Activated CD4-positive, alpha-beta T cell treated with anti-CD3 and anti-CD28 coated beads for 36 hours (primary cell): ENCODE measurements at regions not wholly inside any gene's neighbourhood (a gene's known extent, or its start where the extent isn't known, plus 50 kb on each side); places are given as distances from the start of the nearest gene placed in this dataset.
"Not testable (repeated sequence)": the region's sequence is repeated elsewhere in the genome, so short reads cannot be mapped to it uniquely, and the experiment has no call there.

Source experiments
- ATAC-seq: fragments of 200-7000 bp; cut with Tn5 transposase; one replicate; pipeline ENCODE4 v1.10.0; 2021; ENCODE audit warnings: mild to moderate bottlenecking, moderate library complexity
- CTCF ChIA-PET: fragments of 350-600 bp; sonication (Branson Sonifier 250); formaldehyde crosslinking; loops from one replicate; lab custom pipeline; 2021; ENCODE audit warnings: antibody characterized with exemption; lab: Charles Lee
- POLR2A ChIA-PET: fragments of 350-600 bp; sonication (Branson Sonifier 250); formaldehyde crosslinking; loops from one replicate; lab custom pipeline; 2021; ENCODE audit warnings: antibody characterized with exemption, inconsistent platforms; lab: Charles Lee
- DNase-seq: peaks from one replicate; pipeline ENCODE4 v3.0.0-alpha.2; 2020
- H3K27ac Mint-ChIP-seq: one replicate; pipeline ENCODE4 v1.8.0; 2021; ENCODE audit warnings: mixed read lengths
- H3K27me3 Mint-ChIP-seq: one replicate; pipeline ENCODE4 v1.8.0; 2021; ENCODE audit warnings: mixed read lengths
- H3K36me3 Mint-ChIP-seq: one replicate; pipeline ENCODE4 v1.8.0; 2021; ENCODE audit warnings: low read depth, mixed read lengths
- H3K4me1 Mint-ChIP-seq: one replicate; pipeline ENCODE4 v1.8.0; 2021; ENCODE audit warnings: mixed read lengths
- H3K4me3 Mint-ChIP-seq: one replicate; pipeline ENCODE4 v1.8.0; 2021; ENCODE audit warnings: mild to moderate bottlenecking, moderate library complexity, mixed read lengths
- H3K9me3 Mint-ChIP-seq: one replicate; pipeline ENCODE4 v1.8.0; 2021; ENCODE audit warnings: low read depth, mixed read lengths
- intact Hi-C, 2 experiments: fragments of 100-400 bp; cut with DNase I in 1 of 2; cut with micrococcal nuclease in 1 of 2; formaldehyde crosslinking; loops; one replicate each; pipeline versions ENCODE4 v1.14.2 to v1.15.1; 2022 to 2024; cut with DNase I, micrococcal nuclease

DNA sequence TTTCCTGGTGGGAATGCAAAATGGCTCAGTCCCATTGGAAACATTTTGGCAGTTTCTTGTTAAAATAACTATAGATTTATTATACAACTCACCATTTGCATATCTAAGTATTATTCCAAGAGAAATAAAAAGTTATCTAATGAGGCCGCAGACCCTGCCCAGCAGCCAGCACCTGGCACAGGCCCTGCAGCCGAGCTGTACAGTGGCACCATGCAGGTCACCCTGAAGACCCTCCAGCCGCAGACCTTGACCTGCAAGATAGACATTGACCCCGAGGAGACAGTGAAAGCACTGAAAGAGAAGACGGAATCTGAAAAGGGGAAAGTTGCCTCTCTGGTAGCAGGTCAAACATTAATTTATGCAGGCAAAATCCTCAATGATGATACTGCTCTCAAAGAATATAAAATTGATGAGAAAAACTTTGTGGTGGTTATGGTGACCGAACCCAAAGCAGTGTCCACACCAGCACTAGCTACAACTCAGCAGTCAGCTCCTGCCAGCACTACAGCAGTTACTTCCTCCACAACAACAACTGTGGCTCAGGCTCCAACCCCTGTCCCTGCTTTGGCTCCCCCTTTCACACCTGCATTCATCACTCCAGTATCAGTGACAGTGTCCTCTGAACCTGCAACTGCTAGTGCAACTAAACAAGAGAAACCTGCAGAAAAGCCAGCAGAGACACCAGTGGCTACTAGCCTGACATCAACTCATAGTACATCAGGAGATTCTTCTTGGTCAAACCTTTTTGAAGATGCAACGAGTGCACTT, 113.5 kb upstream of the SATB1 start:
- Mint-ChIP-seq H3K4me3 (no peak overlapping the region), H3K4me1 (peaks cover 2% of the 10 kb centered on the region), H3K36me3 (no peaks in the 10 kb centered on the region), H3K27me3 (no peaks in the 10 kb centered on the region), H3K9me3 (peaks cover 4% of the 10 kb centered on the region), H3K27ac (no peak overlapping the region)
- ChIA-PET CTCF (interaction anchor here (1.2 kb wide), 1 partner anchor 21 kb away, joined by 3 read pairs; no protein-coding TSS in a partner anchor), POLR2A (no interaction called here)
- DNase-seq (no peak), ATAC-seq (no peak)
- intact Hi-C loops = no loop called here

- no peaks in the 10 kb centered on the region for H3K27me3 Mint-ChIP-seq
- DNase-seq = no peak
- ChIA-PET CTCF (no interaction called here), POLR2A (no interaction called here)
- no peak for ATAC-seq
- intact Hi-C loops = no loop called here
- H3K4me3 Mint-ChIP-seq = no peak overlapping the region
- peaks cover 16% of the 10 kb centered on the region for H3K4me1 Mint-ChIP-seq
- no peak overlapping the region for H3K27ac Mint-ChIP-seq
- H3K36me3 Mint-ChIP-seq = peaks cover 16% of the 10 kb centered on the region
- H3K9me3 Mint-ChIP-seq = no peaks in the 10 kb centered on the region
Observed at GRCh38 chr3:18533039-18533438, 107.9 kb upstream of the SATB1 start.

- no peak for DNase-seq
- Mint-ChIP-seq H3K27ac (no peak overlapping the region), H3K27me3 (no peaks in the 10 kb centered on the region), H3K4me1 (peaks cover 18% of the 10 kb centered on the region), H3K9me3 (peaks cover 1% of the 10 kb centered on the region), H3K4me3 (no peak overlapping the region), H3K36me3 (peaks cover 24% of the 10 kb centered on the region)
- POLR2A ChIA-PET = no interaction called here
- CTCF ChIA-PET = interaction anchor here (1.2 kb wide), 1 partner anchor 24 kb away, joined by 6 read pairs; no protein-coding TSS in a partner anchor
- intact Hi-C loops = loop anchor here in 1 of 2 experiments (1.0 kb wide), 1 partner anchor 13 kb away; no protein-coding TSS in a partner anchor
- peak; percentile 94 for ATAC-seq
Observed at GRCh38 chr3:18531662-18532061, 106.5 kb upstream of the SATB1 start.

DNA sequence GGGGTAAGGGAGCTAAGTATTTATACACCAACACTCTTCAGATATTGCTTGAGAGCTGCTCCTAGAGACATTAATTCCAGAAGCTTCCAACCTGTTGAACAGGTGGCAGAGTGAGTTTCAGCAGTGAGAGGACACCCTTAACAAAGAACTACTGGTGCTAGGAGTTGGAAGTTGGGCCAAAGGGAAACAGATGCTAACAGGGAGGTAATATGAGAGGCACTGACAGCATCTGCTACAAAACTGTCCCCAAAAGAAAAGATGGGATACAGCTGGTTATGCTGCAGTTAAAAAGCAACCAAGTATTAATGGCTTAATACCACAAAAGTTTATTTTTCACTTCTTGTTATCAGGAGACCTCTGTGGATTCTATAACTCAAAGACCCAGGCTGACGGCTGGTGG, 104.5 kb upstream of the SATB1 start:
- POLR2A ChIA-PET = no interaction called here
- H3K36me3 Mint-ChIP-seq = peaks cover 41% of the 10 kb centered on the region
- no peak overlapping the region for H3K4me3 Mint-ChIP-seq
- DNase-seq = no peak
- CTCF ChIA-PET = interaction anchor here (0.5 to 1.9 kb wide), 5 partner anchors 11 to 212 kb away, joined by 3 to 5 read pairs (median 4); no protein-coding TSS in a partner anchor
- intact Hi-C loops = loop anchor here in 1 of 2 experiments (2.0 kb wide), 1 partner anchor 17 kb away; no protein-coding TSS in a partner anchor
- ATAC-seq = no peak
- peaks cover 18% of the 10 kb centered on the region for H3K4me1 Mint-ChIP-seq
- H3K27ac Mint-ChIP-seq = no peak overlapping the region
- peaks cover 12% of the 10 kb centered on the region for H3K9me3 Mint-ChIP-seq
- H3K27me3 Mint-ChIP-seq = no peaks in the 10 kb centered on the region

DNA sequence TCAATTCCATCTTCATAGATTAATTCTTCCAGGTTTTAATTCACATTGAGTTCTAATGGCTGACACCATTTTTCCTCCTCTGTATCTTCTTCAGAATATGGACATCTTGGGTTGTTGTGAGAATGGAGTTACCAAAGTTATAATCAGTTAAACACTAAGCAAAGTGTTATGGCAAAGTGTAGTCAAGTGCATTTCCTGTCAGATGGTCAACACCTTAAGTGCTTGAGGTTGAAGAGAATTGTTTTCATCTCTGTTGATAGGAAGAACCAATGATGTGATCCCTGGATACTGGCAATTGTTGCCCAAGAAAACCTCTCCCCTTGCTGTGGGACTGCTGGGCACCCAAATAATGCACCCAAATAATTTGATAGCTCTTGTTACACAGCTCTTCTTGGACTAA, 102.6 kb upstream of the SATB1 start:
- Mint-ChIP-seq H3K36me3 (peaks cover 48% of the 10 kb centered on the region), H3K27me3 (no peaks in the 10 kb centered on the region), H3K4me1 (peaks cover 13% of the 10 kb centered on the region), H3K27ac (no peak overlapping the region), H3K4me3 (no peak overlapping the region), H3K9me3 (peaks cover 14% of the 10 kb centered on the region)
- CTCF ChIA-PET = interaction anchor here (1.9 kb wide), 1 partner anchor 20 kb away, joined by 4 read pairs; no protein-coding TSS in a partner anchor
- intact Hi-C loops = loop anchor here in 1 of 2 experiments (2.0 kb wide), 1 partner anchor 15 kb away; no protein-coding TSS in a partner anchor
- DNase-seq (no peak), ATAC-seq (no peak)
- POLR2A ChIA-PET = no interaction called here

- peaks cover 14% of the 10 kb centered on the region for H3K9me3 Mint-ChIP-seq
- H3K27me3 Mint-ChIP-seq = no peaks in the 10 kb centered on the region
- H3K4me1 Mint-ChIP-seq = peaks cover 11% of the 10 kb centered on the region
- DNase-seq (no peak), ATAC-seq (no peak)
- H3K4me3 Mint-ChIP-seq = no peak overlapping the region
- ChIA-PET CTCF (no interaction called here), POLR2A (no interaction called here)
- H3K36me3 Mint-ChIP-seq = peaks cover 50% of the 10 kb centered on the region
- no peak overlapping the region for H3K27ac Mint-ChIP-seq
- intact Hi-C loops = no loop called here
Observed at GRCh38 chr3:18526667-18527066, 101.5 kb upstream of the SATB1 start.

DNA sequence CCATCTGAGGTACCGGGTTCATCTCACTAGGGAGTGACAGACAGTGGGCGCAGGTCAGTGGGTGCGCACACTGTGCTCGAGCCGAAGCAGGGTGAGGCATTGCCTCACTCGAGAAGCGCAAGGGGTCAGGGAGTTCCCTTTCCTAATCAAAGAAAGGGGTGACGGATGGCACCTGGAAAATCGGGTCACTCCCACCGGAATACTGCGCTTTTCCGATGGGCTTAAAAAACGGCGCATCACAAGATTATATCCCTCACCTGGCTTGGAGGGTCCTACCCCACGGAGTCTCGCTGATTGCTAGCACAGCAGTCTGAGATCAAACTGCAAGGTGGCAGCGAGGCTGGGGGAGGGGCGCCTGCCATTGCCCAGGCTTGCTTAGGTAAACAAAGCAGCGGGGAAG, 91.0 kb upstream of the SATB1 start:
- Mint-ChIP-seq H3K36me3 (peaks cover 13% of the 10 kb centered on the region), H3K4me1 (peaks cover 13% of the 10 kb centered on the region)
- H3K4me3 Mint-ChIP-seq, intact Hi-C loops, ATAC-seq, POLR2A ChIA-PET, DNase-seq, H3K27ac Mint-ChIP-seq, H3K9me3 Mint-ChIP-seq, H3K27me3 Mint-ChIP-seq, CTCF ChIA-PET: not testable (repeated sequence)

- H3K4me3 Mint-ChIP-seq = no peak overlapping the region
- H3K9me3 Mint-ChIP-seq = peaks cover 10% of the 10 kb centered on the region
- DNase-seq (no peak), ATAC-seq (no peak)
- POLR2A ChIA-PET = no interaction called here
- peaks cover 17% of the 10 kb centered on the region for H3K4me1 Mint-ChIP-seq
- CTCF ChIA-PET = no interaction called here
- peaks cover 13% of the 10 kb centered on the region for H3K36me3 Mint-ChIP-seq
- no peak overlapping the region for H3K27ac Mint-ChIP-seq
- intact Hi-C loops = loop anchor here in 1 of 2 experiments (2.0 kb wide), 1 partner anchor 16 kb away; no protein-coding TSS in a partner anchor
- H3K27me3 Mint-ChIP-seq = no peaks in the 10 kb centered on the region
Observed at GRCh38 chr3:18513091-18513490, 88.0 kb upstream of the SATB1 start.

GRCh38 chr3:18512007-18512406, 86.9 kb upstream of the SATB1 start:
- Mint-ChIP-seq H3K4me3 (no peak overlapping the region), H3K36me3 (peaks cover 13% of the 10 kb centered on the region), H3K27me3 (no peaks in the 10 kb centered on the region), H3K4me1 (peaks cover 17% of the 10 kb centered on the region), H3K9me3 (peaks cover 10% of the 10 kb centered on the region), H3K27ac (no peak overlapping the region)
- intact Hi-C loops = loop anchor here in 1 of 2 experiments (2.0 kb wide), 1 partner anchor 17 kb away; no protein-coding TSS in a partner anchor
- no peak for ATAC-seq
- no peak for DNase-seq
- ChIA-PET POLR2A (no interaction called here), CTCF (no interaction called here)

DNA sequence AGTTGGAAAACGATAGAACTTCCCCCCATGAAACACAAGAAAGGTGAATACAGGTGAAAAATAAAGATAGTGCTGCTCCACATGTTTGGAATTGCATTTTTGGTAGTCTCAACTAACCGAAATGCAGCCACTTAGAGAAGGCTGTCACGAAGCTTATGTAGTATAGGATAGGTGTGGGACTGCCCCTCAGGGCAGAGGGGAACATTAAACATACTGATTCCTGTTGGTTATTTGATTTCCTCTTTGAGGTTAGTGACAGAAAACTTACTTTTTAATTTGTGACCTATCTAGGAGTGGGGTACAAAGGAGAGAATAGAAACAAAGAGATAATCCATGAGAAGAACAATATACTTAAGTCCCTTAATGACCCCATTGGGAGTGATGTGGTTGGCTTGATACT, 85.8 kb upstream of the SATB1 start:
- Mint-ChIP-seq H3K27ac (no peak overlapping the region), H3K4me1 (peaks cover 17% of the 10 kb centered on the region), H3K27me3 (no peaks in the 10 kb centered on the region), H3K36me3 (peaks cover 14% of the 10 kb centered on the region), H3K9me3 (peaks cover 10% of the 10 kb centered on the region), H3K4me3 (no peak overlapping the region)
- DNase-seq = no peak
- intact Hi-C loops = no loop called here
- ATAC-seq = peak; percentile 42
- ChIA-PET POLR2A (no interaction called here), CTCF (no interaction called here)

GRCh38 chr3:18507333-18507732, 82.2 kb upstream of the SATB1 start:
- no peak for ATAC-seq
- Mint-ChIP-seq H3K27me3 (no peaks in the 10 kb centered on the region), H3K9me3 (peaks cover 8% of the 10 kb centered on the region), H3K4me1 (peaks cover 18% of the 10 kb centered on the region), H3K36me3 (peaks cover 4% of the 10 kb centered on the region), H3K27ac (no peak overlapping the region), H3K4me3 (no peak overlapping the region)
- no peak for DNase-seq
- intact Hi-C loops = loop anchor here in 1 of 2 experiments (10.0 kb wide), 1 partner anchor 47 kb away; no protein-coding TSS in a partner anchor
- ChIA-PET CTCF (interaction anchor here (1.3 kb wide), 1 partner anchor 21 kb away, joined by 4 read pairs; no protein-coding TSS in a partner anchor), POLR2A (no interaction called here)
